NCI-H226 (cell line): ENCODE measurements at regions not wholly inside any gene's neighbourhood (a gene's known extent, or its start where the extent isn't known, plus 50 kb on each side); places are given as distances from the start of the nearest gene placed in this dataset.
"Not testable (repeated sequence)": the region's sequence is repeated elsewhere in the genome, so short reads cannot be mapped to it uniquely, and the experiment has no call there.

Experiments
- DNase-seq: peaks from one replicate; pipeline ENCODE4 v3.0.0-alpha.2; 2015

GRCh38 chr5:67612961-67613360, 416.4 kb upstream of the CD180 start:
- no peak for DNase-seq

- no peak for DNase-seq
Observed at GRCh38 chr5:67610186-67610912, 413.8 kb upstream of the CD180 start.

- DNase-seq, result no peak
Observed at GRCh38 chr5:67607958-67608357, 411.4 kb upstream of the CD180 start.

- DNase-seq, result no peak
Observed at GRCh38 chr5:67606586-67606947, 410.0 kb upstream of the CD180 start.

GRCh38 chr5:67605730-67606585, 409.4 kb upstream of the CD180 start:
- no peak for DNase-seq

- no peak for DNase-seq
Observed at GRCh38 chr5:67591491-67591890, 394.9 kb upstream of the CD180 start.

- no peak for DNase-seq
Observed at GRCh38 chr5:67588389-67588788, 391.8 kb upstream of the CD180 start.

- no peak for DNase-seq
Observed at GRCh38 chr5:67581203-67581602, 384.6 kb upstream of the CD180 start.

GRCh38 chr5:67578011-67578410, 381.4 kb upstream of the CD180 start:
- no peak for DNase-seq

GRCh38 chr5:67577424-67577823, 380.8 kb upstream of the CD180 start:
- no peak for DNase-seq

GRCh38 chr5:67576112-67576511, 379.5 kb upstream of the CD180 start:
- DNase-seq, result no peak

- no peak for DNase-seq
Observed at GRCh38 chr5:67575087-67575486, 378.5 kb upstream of the CD180 start.

GRCh38 chr5:67561151-67561932, 364.7 kb upstream of the CD180 start:
- DNase-seq, result peak; percentile 14

- DNase-seq, result no peak
Observed at GRCh38 chr5:67552773-67553172, 356.2 kb upstream of the CD180 start.

- no peak for DNase-seq
Observed at GRCh38 chr5:67549947-67550346, 353.3 kb upstream of the CD180 start.

- DNase-seq, result no peak
Observed at GRCh38 chr5:67549296-67549618, 352.7 kb upstream of the CD180 start.

- DNase-seq, result no peak
Observed at GRCh38 chr5:67548520-67549295, 352.1 kb upstream of the CD180 start.

GRCh38 chr5:67547682-67548081, 351.1 kb upstream of the CD180 start:
- no peak for DNase-seq

GRCh38 chr5:67544942-67545341, 348.3 kb upstream of the CD180 start:
- DNase-seq, result not testable (repeated sequence)

- DNase-seq, result no peak
Observed at GRCh38 chr5:67543720-67544270, 347.2 kb upstream of the CD180 start.

GRCh38 chr5:67542479-67542878, 345.9 kb upstream of the CD180 start:
- no peak for DNase-seq

GRCh38 chr5:67541875-67542274, 345.3 kb upstream of the CD180 start:
- no peak for DNase-seq
